ENCODE measurements at regions not wholly inside any gene's neighbourhood (a gene's known extent, or its start where the extent isn't known, plus 50 kb on each side); places are given as distances from the start of the nearest gene placed in this dataset.

DNA sequence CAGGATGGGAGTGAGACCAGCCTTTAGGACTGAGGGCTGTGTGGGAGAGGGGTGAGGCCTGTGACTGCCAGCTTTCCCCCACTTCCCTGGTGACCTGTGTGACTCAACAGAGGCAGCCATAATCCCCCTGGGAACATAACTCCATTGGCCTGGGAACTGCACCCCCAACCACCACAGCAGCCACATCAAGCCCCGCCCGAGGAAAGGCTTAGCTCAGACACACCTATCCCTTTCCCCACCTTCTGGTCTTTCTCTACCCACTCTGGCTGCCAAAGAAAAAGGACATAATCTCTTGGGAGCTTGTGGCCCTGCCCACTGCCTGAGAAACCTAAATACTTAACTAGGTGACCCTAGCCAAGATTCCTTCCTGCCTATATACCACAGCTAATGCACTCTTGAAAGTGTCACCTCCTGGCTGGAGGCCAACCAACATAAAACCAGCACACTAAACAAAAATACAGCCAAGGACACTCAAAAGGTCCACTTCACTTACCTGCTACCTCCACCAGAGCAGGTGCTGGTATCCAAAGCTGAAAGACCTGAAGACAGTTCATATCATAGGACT lies 406.6 kb upstream of the CAMK1G start:
- TF ChIP-seq, protein P1, sequence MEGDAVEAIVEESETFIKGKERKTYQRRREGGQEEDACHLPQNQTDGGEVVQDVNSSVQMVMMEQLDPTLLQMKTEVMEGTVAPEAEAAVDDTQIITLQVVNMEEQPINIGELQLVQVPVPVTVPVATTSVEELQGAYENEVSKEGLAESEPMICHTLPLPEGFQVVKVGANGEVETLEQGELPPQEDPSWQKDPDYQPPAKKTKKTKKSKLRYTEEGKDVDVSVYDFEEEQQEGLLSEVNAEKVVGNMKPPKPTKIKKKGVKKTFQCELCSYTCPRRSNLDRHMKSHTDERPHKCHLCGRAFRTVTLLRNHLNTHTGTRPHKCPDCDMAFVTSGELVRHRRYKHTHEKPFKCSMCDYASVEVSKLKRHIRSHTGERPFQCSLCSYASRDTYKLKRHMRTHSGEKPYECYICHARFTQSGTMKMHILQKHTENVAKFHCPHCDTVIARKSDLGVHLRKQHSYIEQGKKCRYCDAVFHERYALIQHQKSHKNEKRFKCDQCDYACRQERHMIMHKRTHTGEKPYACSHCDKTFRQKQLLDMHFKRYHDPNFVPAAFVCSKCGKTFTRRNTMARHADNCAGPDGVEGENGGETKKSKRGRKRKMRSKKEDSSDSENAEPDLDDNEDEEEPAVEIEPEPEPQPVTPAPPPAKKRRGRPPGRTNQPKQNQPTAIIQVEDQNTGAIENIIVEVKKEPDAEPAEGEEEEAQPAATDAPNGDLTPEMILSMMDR (IDR thresholded peaks at IDR 0.05), result no peak
- TF ChIP-seq POLR2AphosphoS5 (IDR thresholded peaks at IDR 0.05) (no peak), POLR2A (IDR thresholded peaks at IDR 0.05; ENCODE audit: low read depth) (no peak)
